Neutrophil (primary cell): ENCODE measurements at regions not wholly inside any gene's neighbourhood (a gene's known extent, or its start where the extent isn't known, plus 50 kb on each side); places are given as distances from the start of the nearest gene placed in this dataset.
"Not testable (repeated sequence)": the region's sequence is repeated elsewhere in the genome, so short reads cannot be mapped to it uniquely, and the experiment has no call there.

Experiments
- H3K27ac ChIP-seq: fragments of 200-600 bp; sonication (generic); 2 replicates; pipeline ENCODE4 v1.5.1; 2016; ENCODE audit warnings: mild to moderate bottlenecking, moderate library complexity
- H3K27me3 ChIP-seq: fragments of 200-600 bp; sonication (generic); 2 replicates; pipeline ENCODE4 v1.6.0; 2016; ENCODE audit warnings: mild to moderate bottlenecking
- H3K36me3 ChIP-seq: fragments of 200-600 bp; sonication (generic); 2 replicates; pipeline ENCODE4 v1.5.1; 2017
- H3K4me1 ChIP-seq, 2 experiments: fragments of 200-600 bp in 1 of 2; sonication (generic) in 1 of 2; 1 replicate in 1 of 2; 2 replicates in 1 of 2; pipeline versions ENCODE4 v1.5.1 to v1.6.1; 2013 to 2016; ENCODE audit warnings: low read depth in 1 of 2, low read length in 1 of 2, mild to moderate bottlenecking in 1 of 2, moderate library complexity in 1 of 2; ENCODE audit not compliant: control insufficient read depth in 1 of 2, insufficient read depth in 1 of 2
- H3K4me3 ChIP-seq, 2 experiments: fragments of 200-600 bp in 1 of 2; sonication (generic) in 1 of 2; 1 replicate in 1 of 2; 2 replicates in 1 of 2; pipeline ENCODE4 v1.5.1; 2013 to 2016; ENCODE audit warnings: low read depth in 1 of 2, low read length in 1 of 2, mild to moderate bottlenecking in 1 of 2, moderate library complexity in 1 of 2
- H3K9me3 ChIP-seq: fragments of 200-600 bp; sonication (generic); 2 replicates; pipeline ENCODE4 v1.5.1; 2016
- CTCF ChIP-seq: fragments of 200-600 bp; sonication (generic); IDR thresholded peaks from 2 replicates; pipeline ENCODE4 v1.5.1; 2016; ENCODE audit warnings: antibody characterized with exemption

DNA sequence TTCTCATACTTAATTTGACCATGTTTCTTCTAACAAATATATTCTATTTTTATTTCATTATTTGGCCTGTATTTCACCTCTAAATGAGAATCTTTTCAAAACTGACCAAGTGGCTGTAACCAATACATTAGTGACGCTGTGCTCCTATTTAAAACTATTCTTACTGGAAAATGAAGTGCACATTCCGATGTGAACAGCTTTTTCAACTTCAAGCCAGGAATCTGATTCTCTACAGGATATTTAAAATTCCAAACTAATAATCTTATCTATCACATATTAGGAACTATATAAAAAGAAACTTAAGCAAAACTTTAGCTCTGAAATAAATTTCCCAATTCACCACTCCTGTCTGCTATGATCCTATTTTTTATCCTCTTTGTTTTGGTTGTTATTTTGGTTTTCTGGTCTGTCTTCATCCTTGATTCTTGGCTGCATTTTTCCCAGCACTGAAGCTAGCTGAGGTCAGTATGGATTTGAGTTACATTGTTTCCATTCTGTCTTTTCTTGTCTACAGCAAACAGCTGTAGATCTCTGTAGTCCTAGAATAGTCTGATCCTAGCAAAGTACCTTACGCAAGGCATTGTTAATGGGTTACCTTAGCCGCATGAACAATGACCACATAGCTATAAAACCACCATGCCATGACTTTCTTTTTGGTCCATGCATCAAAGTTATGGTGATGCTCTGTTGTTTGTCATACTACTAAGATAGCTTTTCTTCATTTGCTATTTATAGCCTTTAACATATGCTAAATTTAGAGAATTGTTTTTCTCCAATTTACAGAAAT is 748.6 kb upstream of the SPRY2 start:
- H3K9me3 ChIP-seq = no peaks in the 10 kb centered on the region
- H3K36me3 ChIP-seq = no peaks in the 10 kb centered on the region
- H3K27ac ChIP-seq = no peak overlapping the region
- no peak overlapping the region for H3K4me3 ChIP-seq
- no peaks in the 10 kb centered on the region for H3K27me3 ChIP-seq
- no peaks in the 10 kb centered on the region for H3K4me1 ChIP-seq
- TF ChIP-seq CTCF = no peak

DNA sequence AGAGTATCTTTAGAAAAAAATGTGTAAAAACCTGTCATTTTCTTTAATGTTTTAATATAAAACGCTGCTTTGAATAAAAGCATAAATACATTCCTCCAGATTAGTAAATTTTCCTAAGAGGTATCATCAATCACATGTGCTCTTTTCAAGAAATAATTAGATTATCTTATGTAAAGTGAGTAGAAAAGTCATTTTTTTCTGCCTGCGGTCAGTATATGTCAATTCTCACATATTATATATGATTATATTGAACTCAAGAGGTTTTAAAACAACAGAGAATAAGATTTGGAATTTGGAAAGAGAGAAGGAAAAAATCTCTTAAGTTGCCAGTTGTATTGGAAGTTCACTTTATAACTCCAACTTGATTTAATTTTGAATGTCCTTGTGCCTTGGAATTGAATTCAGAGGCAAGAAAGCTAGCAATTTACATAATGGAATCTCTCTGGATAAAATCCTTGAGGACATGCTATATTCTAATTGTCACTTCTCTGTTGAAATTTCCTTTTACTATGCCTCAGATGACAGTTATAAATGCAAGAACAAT is 740.1 kb upstream of the SPRY2 start:
- H3K27ac ChIP-seq = no peak overlapping the region
- no peaks in the 10 kb centered on the region for H3K36me3 ChIP-seq
- no peaks in the 10 kb centered on the region for H3K4me1 ChIP-seq
- no peak for TF ChIP-seq CTCF
- H3K4me3 ChIP-seq = no peak overlapping the region
- no peaks in the 10 kb centered on the region for H3K27me3 ChIP-seq
- H3K9me3 ChIP-seq = no peaks in the 10 kb centered on the region

GRCh38 chr13:81078048-81078447 is 737.1 kb upstream of the SPRY2 start:
- H3K36me3 ChIP-seq = no peaks in the 10 kb centered on the region
- no peaks in the 10 kb centered on the region for H3K27me3 ChIP-seq
- no peaks in the 10 kb centered on the region for H3K9me3 ChIP-seq
- no peak overlapping the region for H3K27ac ChIP-seq
- TF ChIP-seq CTCF = no peak
- H3K4me1 ChIP-seq = no peaks in the 10 kb centered on the region
- H3K4me3 ChIP-seq = no peak overlapping the region

GRCh38 chr13:81069822-81070221 is 728.9 kb upstream of the SPRY2 start:
- H3K9me3 ChIP-seq, H3K4me1 ChIP-seq, H3K36me3 ChIP-seq, H3K27me3 ChIP-seq, H3K4me3 ChIP-seq, H3K27ac ChIP-seq: not testable (repeated sequence)

GRCh38 chr13:81058916-81059290 is 718.0 kb upstream of the SPRY2 start:
- H3K27me3 ChIP-seq = no peaks in the 10 kb centered on the region
- H3K9me3 ChIP-seq = no peaks in the 10 kb centered on the region
- no peaks in the 10 kb centered on the region for H3K36me3 ChIP-seq
- no peak overlapping the region for H3K27ac ChIP-seq
- no peak overlapping the region for H3K4me3 ChIP-seq
- no peak for TF ChIP-seq CTCF
- no peaks in the 10 kb centered on the region for H3K4me1 ChIP-seq

GRCh38 chr13:81058211-81058915 is 717.4 kb upstream of the SPRY2 start:
- Histone ChIP-seq H3K4me1 (no peaks in the 10 kb centered on the region), H3K27me3 (no peaks in the 10 kb centered on the region), H3K9me3 (no peaks in the 10 kb centered on the region), H3K36me3 (no peaks in the 10 kb centered on the region), H3K4me3 (no peak overlapping the region), H3K27ac (no peak overlapping the region)
- TF ChIP-seq CTCF = no peak
